SW 1271 (cell line): ENCODE measurements at regions not wholly inside any gene's neighbourhood (a gene's known extent, or its start where the extent isn't known, plus 50 kb on each side); places are given as distances from the start of the nearest gene placed in this dataset.

Source experiments
- DNase-seq, 2 experiments: peaks; one replicate each; lab custom pipeline; 2025; lab: John Stamatoyannopoulos, UW

DNA sequence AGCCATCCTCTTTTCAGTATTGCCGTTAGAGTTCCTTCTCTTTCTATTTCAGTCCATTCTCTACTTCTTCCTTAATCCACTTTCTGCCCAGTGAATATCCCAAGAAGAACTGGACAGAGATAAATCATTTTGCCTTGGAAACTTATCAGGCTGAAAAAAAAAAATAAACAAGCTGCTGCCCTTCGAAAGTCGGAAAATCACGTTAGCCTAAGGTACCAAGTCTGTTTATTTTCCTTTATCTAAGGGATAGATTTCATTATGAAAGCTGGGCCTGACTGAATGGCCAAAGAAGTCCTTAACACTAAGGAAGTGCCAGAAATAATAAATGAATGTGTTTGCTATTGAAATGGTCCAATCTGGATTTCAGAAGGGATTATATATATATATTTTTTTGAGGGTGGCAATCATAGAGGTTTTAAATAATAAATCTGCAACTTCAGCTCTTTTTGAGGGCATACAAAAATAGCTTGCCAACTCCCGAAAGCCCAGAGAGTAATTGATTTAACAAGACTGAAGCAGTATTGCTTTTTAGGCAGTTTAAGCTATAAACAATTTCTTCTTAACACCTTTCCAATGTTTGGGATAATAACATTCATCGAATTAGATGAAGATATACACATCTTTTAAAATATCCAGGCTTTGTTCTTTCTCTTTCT is 127.0 kb upstream of the STMND1 start:
- no peak for DNase-seq

DNA sequence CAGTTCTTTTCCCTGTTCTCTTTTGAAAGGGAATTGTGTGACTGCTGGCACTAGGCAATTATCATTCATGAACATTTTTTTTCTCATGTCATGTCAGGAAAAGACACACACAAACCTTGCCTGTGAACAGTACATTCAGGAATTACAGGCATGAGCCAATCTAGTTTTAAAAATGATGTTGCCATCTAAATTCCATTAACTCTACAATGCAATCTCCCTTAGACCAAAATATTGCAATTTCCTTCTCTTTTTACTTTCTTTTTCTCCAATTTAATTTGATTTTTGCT is 127.5 kb upstream of the STMND1 start:
- DNase-seq, result no peak

DNA sequence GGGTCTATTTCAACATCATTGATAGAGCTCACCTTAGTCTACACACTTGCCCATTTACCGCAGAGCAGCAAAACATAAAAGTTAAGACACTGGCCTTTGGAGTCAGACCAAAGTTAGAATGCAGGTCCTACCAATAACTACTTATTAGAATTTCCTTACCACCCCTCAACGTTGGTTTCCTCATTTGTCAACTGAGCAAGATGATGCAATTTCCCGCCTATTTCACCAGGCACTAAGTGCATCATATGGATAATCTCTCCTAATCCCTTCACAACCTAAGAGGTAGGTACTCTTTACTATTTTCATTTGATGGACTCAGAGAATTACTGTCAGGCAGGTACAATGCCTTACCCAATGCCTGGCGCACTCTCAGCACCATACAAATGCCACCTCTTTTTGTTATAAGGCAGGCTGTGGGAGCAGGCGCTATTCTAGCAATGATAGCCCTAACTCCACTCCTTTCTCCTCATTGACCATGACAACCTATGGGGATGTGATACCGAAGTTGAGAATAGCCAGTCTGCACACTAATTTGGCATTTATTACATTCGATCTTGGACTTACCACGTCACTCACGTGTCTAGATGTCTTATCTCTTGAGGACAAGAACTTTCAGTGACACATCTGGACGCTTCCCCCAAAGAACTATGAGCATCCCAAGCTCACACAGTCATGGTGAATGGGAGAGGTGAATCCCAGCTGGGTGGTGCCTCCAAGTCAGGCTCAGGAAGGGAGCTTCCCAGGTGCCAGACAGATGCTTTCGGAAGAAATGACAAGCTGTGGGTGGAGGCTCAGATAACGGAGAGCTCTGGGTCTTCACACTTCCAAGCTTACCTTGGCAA is 128.1 kb upstream of the STMND1 start:
- no peak for DNase-seq

GRCh38 chr6:16973051-16973450 is 128.8 kb upstream of the STMND1 start:
- DNase-seq, result no peak

DNA sequence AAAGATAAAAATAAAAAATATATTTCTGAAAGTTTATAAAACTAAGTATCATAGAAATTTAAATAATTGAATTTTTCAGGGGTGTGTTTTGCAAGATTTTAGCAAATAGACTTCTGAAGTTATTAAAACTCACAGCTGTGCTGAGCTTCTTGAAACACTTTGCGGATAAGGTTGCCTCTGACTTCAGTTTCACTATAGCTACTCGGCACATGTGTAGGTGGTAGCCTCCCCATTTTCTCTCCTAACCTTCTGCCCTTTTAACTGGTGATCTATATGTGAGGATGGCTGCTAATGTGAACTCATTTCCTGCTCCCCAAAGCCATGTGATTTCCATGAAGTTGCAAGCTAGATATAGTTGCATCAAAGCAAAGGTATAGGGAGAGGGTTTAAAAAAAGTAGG is 129.3 kb upstream of the STMND1 start:
- no peak for DNase-seq

- DNase-seq, result no peak
These were observed 131.9 kb upstream of the STMND1 start for GRCh38 chr6:16969699-16970655.

GRCh38 chr6:16968101-16968500 is 133.7 kb upstream of the STMND1 start:
- no peak for DNase-seq

- no peak for DNase-seq
These were observed 134.4 kb upstream of the STMND1 start for GRCh38 chr6:16967470-16967817.

DNA sequence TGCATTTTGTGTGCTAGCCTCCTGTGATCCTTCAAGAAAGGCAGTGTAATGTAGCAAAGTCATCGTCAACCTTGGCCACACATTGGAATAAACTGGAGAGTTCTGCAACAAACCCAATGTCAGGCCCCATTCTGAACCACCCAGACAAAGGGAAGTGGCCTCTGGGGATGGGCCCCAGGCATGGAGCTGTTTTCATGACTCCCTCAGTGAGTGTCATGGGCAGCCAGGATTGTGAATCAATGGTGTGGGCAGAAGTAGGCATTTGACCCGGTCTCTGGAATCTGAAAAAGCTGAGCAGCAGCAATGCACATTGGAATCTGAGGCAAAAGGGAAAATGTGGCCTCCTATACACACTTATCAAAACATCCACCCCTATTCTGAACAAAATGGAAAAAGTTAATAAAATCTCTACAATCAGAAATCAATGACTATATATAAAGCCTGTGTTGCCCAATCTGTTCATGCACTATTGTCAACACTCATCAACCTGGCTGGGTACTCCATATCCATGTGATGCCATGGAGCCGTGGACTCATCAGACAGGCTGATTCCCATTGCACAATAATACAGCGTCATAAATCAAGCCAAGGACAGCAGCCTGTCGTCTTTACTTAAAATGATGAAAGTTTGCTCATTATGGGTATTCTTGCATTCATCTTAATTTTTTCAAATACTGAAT is 134.9 kb upstream of the STMND1 start:
- no peak for DNase-seq

DNA sequence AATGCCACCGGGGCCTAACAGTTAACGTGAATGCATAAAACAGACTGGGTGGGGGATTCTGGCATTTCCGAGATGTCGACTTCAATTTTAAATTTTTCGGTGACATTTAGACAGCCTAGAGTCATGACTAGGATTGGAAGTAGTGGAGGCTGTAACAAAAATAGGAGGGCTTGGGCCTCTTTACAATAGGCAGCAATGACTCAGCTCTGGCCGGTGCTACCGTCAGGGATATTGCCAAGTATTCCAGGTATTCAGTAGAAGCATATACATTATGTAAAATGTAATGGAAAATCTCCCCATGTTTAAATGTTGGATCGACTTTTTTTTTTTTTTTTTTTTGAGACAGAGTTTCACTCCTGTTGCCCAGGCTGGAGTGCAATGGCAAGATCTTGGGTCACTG is 136.2 kb upstream of the STMND1 start:
- no peak for DNase-seq

DNA sequence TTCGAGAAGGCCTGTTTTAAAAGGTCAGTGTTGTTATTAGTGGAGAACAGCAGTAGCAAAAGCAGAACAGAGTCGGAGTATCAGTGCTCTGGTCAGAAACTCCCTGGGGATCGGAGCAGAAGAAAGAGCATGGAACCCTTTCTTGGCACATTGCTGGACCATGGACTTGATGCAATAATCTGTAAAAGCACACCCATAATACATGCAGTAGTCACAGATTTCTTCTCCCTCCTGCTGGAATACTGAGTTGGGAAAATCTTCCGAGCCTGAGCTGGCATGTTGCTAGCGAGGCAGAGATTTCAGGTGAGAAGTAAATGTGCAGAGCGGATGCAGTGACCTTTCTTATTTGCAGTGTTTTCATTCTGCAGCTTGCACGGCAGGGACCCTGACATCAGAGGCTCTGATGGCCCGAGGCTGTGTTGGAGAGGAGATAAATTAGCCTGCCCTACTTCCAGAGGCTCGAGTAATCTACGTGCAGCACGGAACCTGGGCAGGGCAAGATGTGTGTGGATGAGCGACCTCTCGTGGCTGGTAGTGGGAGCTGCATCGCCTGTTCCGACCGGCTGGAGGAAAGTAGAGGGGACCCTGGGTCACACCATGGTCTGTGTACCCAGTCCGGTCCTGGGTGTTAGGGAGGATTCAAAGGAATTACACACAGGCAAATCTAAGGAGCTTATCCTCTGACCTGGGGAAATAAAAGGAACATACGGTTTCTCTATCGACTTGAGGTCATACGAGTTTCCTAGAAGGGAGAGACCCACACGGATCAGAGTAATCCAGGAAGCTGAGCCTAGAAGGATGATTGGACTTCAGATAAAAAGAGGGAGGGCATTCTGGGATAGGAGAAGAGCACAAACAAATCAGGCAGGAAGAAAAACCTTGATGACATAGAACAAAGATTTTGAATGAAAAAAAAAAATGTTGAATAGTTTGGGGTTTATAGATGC is 137.0 kb upstream of the STMND1 start:
- peak in 1 of 2 experiments; percentile 71 for DNase-seq

DNA sequence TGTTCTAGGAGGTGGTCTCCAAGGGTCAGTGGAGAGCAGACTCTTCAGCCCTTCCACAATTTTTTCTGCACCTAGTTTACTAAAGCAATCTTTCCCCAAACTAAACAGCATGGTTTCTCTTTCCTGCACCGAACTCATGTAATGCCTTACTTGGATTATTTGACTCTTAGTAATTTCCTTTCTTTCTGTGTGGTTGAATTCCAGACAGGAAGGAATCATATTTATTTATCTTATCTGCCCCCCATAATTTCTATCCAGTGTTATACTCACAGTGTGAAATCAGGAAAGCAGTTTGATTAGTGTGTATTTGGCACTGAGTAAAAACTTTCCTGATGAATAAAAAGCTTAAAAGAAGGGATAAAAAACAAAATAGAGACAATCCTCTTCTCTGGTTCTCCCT is 140.3 kb upstream of the STMND1 start:
- no peak for DNase-seq

GRCh38 chr6:16959789-16960188 is 142.1 kb upstream of the STMND1 start:
- DNase-seq, result no peak

- DNase-seq, result no peak
These were observed 145.5 kb upstream of the STMND1 start for GRCh38 chr6:16956361-16956760.

- DNase-seq, result no peak
These were observed 146.0 kb upstream of the STMND1 start for GRCh38 chr6:16955899-16956298.

DNA sequence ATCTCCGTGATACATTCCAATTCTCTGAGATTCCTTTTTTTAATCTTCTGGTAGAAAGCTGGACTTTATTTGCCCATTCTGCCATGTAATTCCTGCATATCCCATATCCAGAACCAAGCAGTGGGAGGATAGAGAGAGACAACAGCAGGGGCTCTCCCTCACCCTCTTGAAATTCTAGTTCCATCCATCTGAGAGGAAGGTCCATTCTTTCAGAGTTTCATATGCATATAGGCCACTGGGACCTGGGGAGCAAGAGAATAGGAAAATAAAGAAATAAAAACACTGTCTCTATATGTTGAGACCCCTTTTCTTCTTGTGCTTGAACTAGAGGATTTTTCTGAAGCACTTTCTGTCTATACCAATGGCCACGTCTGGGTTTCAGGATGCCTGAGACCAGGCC is 147.9 kb upstream of the STMND1 start:
- no peak for DNase-seq

GRCh38 chr6:16953446-16953845 is 148.4 kb upstream of the STMND1 start:
- no peak for DNase-seq

DNA sequence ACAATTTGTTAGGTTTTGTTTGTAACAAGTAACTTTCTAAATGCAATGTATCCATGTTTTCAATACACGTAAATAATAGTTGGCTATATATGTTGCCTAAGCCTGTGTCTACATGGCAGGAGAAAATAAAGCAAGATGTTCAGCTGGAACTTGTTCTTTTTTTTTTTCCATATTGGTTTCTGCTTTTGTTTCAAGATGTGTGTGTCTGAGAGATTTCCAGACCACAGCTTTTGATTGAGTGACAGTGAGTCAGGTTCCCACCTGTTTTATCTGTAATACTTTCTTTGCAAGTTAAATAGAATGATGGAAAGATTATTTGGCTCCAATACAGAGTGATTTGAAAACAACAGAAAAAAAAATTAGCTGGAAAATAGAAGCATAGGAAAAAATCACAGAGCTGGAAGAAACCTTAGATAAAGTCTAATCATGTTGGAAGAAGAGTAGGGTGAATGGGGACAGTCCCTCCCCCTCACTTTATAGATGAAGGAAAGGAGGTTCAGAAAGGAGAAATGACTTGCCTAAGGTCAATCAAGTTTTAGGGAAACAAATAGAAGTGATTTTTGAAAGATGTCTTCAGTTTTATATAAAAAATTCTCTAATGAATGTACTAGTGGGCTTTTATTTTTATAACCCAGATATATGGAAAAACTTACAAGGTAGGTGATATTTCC is 150.9 kb upstream of the STMND1 start:
- no peak for DNase-seq

DNA sequence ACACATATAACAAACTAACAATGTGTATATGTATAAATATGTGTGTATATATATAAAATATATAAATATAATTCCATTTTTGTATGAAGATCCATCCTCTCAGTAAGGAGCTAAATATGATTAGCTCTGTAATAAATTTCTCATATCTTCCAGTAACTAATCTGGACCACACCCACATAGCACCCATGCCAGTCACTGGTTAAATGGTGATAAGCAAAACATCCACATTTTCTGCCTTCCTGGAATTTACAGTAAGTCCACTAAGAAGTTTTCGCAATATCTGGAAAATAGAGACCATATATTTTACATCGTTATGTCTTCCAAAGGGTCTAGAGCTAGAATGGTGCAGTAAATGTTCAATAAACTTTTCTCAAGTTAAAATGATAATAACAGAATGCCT is 151.5 kb upstream of the STMND1 start:
- no peak for DNase-seq

GRCh38 chr6:16949716-16950115 is 152.1 kb upstream of the STMND1 start:
- no peak for DNase-seq

DNA sequence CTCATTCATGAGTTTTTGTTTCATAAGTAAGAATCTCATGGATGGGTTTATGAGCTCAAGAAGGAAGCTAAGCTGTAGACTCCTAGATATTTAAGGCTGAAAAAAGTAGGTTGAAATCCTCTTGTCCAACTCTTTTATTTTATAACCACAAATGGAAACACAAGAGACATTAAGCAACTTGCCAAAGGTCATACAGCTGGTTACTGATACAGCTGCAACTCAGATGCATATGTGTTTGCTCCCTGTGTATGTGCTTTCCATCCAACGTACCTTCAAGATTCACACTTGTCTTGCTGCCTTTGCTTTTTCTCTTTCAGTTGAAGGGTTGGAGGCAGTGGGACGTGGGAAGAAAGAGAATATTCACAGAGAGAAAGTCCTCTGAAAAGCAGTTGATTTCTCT is 153.5 kb upstream of the STMND1 start:
- no peak for DNase-seq
